ENCODE measurements at regions not wholly inside any gene's neighbourhood (a gene's known extent, or its start where the extent isn't known, plus 50 kb on each side); places are given as distances from the start of the nearest gene placed in this dataset.
"Not testable (repeated sequence)": the region's sequence is repeated elsewhere in the genome, so short reads cannot be mapped to it uniquely, and the experiment has no call there.

- Histone ChIP-seq H3K27me3 (peaks cover 0 to 99% (median 17%) of the 10 kb centered on the region in 4 donors), H3K4me3 (no peak overlapping the region), H3K9me3 (peaks cover 0 to 4% (median 0%) of the 10 kb centered on the region in 3 donors), H3K27ac (no peak overlapping the region), H3K4me1 (peaks cover 0 to 13% (median 0%) of the 10 kb centered on the region in 3 donors), H3K36me3 (no peaks in the 10 kb centered on the region)
- DNase-seq = no peak
- TF ChIP-seq CTCF (IDR thresholded peaks at IDR 0.05) (no peak), POLR2A (IDR thresholded peaks at IDR 0.05) (no peak)
- 9 to 34% methylated on average over 6 to 11 of the region's 14 CpGs for WGBS, 2 donors
- intact Hi-C loops (cut with DNase I) = no loop called here
Measured at GRCh38 chr4:3873408-3874027, 107.3 kb downstream of the ADRA2C start.

GRCh38 chr4:3874028-3874415 is 107.8 kb downstream of the ADRA2C start:
- Histone ChIP-seq H3K27me3 (peaks cover 0 to 99% (median 17%) of the 10 kb centered on the region in 4 donors), H3K36me3 (no peaks in the 10 kb centered on the region), H3K4me3 (no peak overlapping the region), H3K9me3 (peaks cover 0 to 4% (median 0%) of the 10 kb centered on the region in 3 donors), H3K27ac (no peak overlapping the region), H3K4me1 (peaks cover 0 to 13% (median 0%) of the 10 kb centered on the region in 3 donors)
- no peak for DNase-seq
- intact Hi-C loops (cut with DNase I) = no loop called here
- TF ChIP-seq CTCF (IDR thresholded peaks at IDR 0.05) (no peak), POLR2A (IDR thresholded peaks at IDR 0.05) (no peak)
- WGBS, 2 donors = 78 to 81% methylated on average over 13 to 14 of the region's 16 CpGs

- Histone ChIP-seq H3K27ac (no peak overlapping the region), H3K4me1 (peaks cover 0 to 18% (median 0%) of the 10 kb centered on the region in 3 donors), H3K27me3 (peaks cover 1 to 99% (median 17%) of the 10 kb centered on the region in 4 donors), H3K9me3 (peaks cover 0 to 4% (median 0%) of the 10 kb centered on the region in 3 donors), H3K4me3 (no peak overlapping the region), H3K36me3 (no peaks in the 10 kb centered on the region)
- no peak for DNase-seq
- intact Hi-C loops (cut with DNase I) = no loop called here
- TF ChIP-seq POLR2A (IDR thresholded peaks at IDR 0.05) (no peak), CTCF (IDR thresholded peaks at IDR 0.05) (no peak)
- 60 to 62% methylated on average over 10 of the region's 11 CpGs for WGBS, 2 donors
Measured at GRCh38 chr4:3874525-3875110, 108.4 kb downstream of the ADRA2C start.

- no peak for DNase-seq
Measured at GRCh38 chr4:3875466-3875865, 109.3 kb downstream of the ADRA2C start.

GRCh38 chr4:3876057-3876845 is 110.1 kb downstream of the ADRA2C start:
- H3K9me3 ChIP-seq; intact Hi-C loops (cut with DNase I); H3K27ac ChIP-seq; DNase-seq; H3K4me3 ChIP-seq; H3K36me3 ChIP-seq: not testable (repeated sequence)
- 49 to 55% methylated on average over 4 to 5 of the region's 24 CpGs for WGBS, 2 donors
- peaks cover 5 to 99% (median 21%) of the 10 kb centered on the region in 4 donors for H3K27me3 ChIP-seq
- H3K4me1 ChIP-seq = peaks cover 6 to 27% (median 8%) of the 10 kb centered on the region in 3 donors

More at GRCh38 chr4:3875466-3875865, 109.3 kb downstream of the ADRA2C start:
- Histone ChIP-seq H3K9me3 (peaks cover 0 to 4% (median 0%) of the 10 kb centered on the region in 3 donors), H3K36me3 (no peaks in the 10 kb centered on the region), H3K4me1 (peaks cover 5 to 26% (median 6%) of the 10 kb centered on the region in 3 donors), H3K27ac (no peak overlapping the region), H3K27me3 (peaks cover 5 to 99% (median 23%) of the 10 kb centered on the region in 4 donors), H3K4me3 (no peak overlapping the region)
- WGBS, 2 donors = 51 to 69% methylated on average over 3 to 4 of the region's 4 CpGs
- TF ChIP-seq CTCF (IDR thresholded peaks at IDR 0.05) (no peak), POLR2A (IDR thresholded peaks at IDR 0.05) (no peak)
- intact Hi-C loops (cut with DNase I) = no loop called here
